Nephron progenitor cell (in vitro differentiated cells): ENCODE measurements at regions not wholly inside any gene's neighbourhood (a gene's known extent, or its start where the extent isn't known, plus 50 kb on each side); places are given as distances from the start of the nearest gene placed in this dataset.

Source experiments
- DNase-seq: peaks from one replicate; pipeline ENCODE4 v3.0.0; 2021
- H3K27ac Mint-ChIP-seq: 2 replicates; pipeline ENCODE4 v1.8.0; 2021; ENCODE audit warnings: mild to moderate bottlenecking, moderate library complexity, mixed read lengths
- H3K27me3 Mint-ChIP-seq: 2 replicates; pipeline ENCODE4 v1.8.0; 2021; ENCODE audit warnings: mild to moderate bottlenecking, low read depth, mixed read lengths; ENCODE audit not compliant: poor library complexity
- H3K36me3 Mint-ChIP-seq: 2 replicates; pipeline ENCODE4 v1.8.0; 2021; ENCODE audit warnings: low read depth, mixed read lengths
- H3K4me1 Mint-ChIP-seq: 2 replicates; pipeline ENCODE4 v1.8.0; 2021; ENCODE audit warnings: mixed read lengths
- H3K4me3 Mint-ChIP-seq: 2 replicates; pipeline ENCODE4 v1.8.0; 2021; ENCODE audit warnings: mild to moderate bottlenecking, moderate library complexity, mixed read lengths
- H3K9me3 Mint-ChIP-seq: 2 replicates; pipeline ENCODE4 v1.8.0; 2021; ENCODE audit warnings: mild to moderate bottlenecking, moderate library complexity, mixed read lengths
- TF ChIP-seq, protein P1 (sequence below): fragments of 200-600 bp; sonication (generic); IDR thresholded peaks from 2 replicates; pipeline ENCODE4 v1.5.0; 2021; ENCODE audit warnings: antibody characterized with exemption

DNA sequence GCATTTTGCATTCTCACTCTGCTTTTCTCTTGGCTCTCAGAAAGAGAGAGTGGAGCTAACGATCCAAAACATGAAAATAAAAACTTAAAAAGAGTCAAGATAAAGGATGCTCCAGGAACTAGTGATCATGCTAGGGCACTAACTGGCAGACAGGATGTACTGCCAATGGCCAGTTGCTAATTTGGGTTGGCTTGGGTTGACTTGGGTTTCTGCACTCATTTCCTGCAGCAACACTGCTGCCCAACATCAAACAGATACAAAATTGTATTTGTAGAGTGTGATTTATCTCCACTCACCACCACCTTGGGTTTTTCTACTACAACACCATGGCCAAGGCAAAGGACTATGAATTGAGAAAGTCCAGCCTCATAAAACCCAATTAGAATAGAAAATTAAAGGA is 662.3 kb upstream of the PTBP2 start:
- TF ChIP-seq, protein P1, sequence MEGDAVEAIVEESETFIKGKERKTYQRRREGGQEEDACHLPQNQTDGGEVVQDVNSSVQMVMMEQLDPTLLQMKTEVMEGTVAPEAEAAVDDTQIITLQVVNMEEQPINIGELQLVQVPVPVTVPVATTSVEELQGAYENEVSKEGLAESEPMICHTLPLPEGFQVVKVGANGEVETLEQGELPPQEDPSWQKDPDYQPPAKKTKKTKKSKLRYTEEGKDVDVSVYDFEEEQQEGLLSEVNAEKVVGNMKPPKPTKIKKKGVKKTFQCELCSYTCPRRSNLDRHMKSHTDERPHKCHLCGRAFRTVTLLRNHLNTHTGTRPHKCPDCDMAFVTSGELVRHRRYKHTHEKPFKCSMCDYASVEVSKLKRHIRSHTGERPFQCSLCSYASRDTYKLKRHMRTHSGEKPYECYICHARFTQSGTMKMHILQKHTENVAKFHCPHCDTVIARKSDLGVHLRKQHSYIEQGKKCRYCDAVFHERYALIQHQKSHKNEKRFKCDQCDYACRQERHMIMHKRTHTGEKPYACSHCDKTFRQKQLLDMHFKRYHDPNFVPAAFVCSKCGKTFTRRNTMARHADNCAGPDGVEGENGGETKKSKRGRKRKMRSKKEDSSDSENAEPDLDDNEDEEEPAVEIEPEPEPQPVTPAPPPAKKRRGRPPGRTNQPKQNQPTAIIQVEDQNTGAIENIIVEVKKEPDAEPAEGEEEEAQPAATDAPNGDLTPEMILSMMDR = no peak
- Mint-ChIP-seq H3K4me1 (no peaks in the 10 kb centered on the region), H3K4me3 (no peak overlapping the region), H3K27me3 (no peaks in the 10 kb centered on the region), H3K36me3 (peaks cover 6% of the 10 kb centered on the region), H3K27ac (no peak overlapping the region), H3K9me3 (peaks cover 33% of the 10 kb centered on the region)
- DNase-seq = no peak

GRCh38 chr1:96059736-96060135 is 661.8 kb upstream of the PTBP2 start:
- Mint-ChIP-seq H3K4me3 (no peak overlapping the region), H3K4me1 (no peaks in the 10 kb centered on the region), H3K27me3 (no peaks in the 10 kb centered on the region), H3K9me3 (peaks cover 28% of the 10 kb centered on the region), H3K36me3 (peaks cover 6% of the 10 kb centered on the region), H3K27ac (no peak overlapping the region)
- no peak for DNase-seq
- TF ChIP-seq, protein P1 = no peak

DNA sequence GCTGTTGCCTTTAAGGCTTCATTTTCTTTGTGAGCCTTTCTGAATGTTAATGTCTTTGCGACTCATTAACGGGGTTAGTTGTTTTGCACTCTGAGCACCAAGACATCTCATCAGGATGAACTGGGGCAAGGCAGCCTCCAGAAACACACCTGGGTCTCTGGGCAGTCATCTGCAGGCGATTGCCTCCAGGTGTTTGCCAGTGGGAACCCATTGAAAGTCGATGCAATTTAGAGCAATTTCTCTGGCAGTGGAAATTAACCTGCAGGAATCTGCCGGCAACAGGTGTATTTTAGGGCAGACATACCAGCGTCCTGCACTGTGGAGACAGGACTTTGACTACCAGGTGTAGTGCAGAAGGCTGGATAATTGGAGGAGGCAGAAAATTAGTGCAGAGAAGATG is 661.0 kb upstream of the PTBP2 start:
- H3K27ac Mint-ChIP-seq = no peak overlapping the region
- TF ChIP-seq, protein P1 = no peak
- no peak overlapping the region for H3K4me3 Mint-ChIP-seq
- no peaks in the 10 kb centered on the region for H3K27me3 Mint-ChIP-seq
- no peaks in the 10 kb centered on the region for H3K4me1 Mint-ChIP-seq
- no peak for DNase-seq
- peaks cover 25% of the 10 kb centered on the region for H3K9me3 Mint-ChIP-seq
- H3K36me3 Mint-ChIP-seq = peaks cover 6% of the 10 kb centered on the region

DNA sequence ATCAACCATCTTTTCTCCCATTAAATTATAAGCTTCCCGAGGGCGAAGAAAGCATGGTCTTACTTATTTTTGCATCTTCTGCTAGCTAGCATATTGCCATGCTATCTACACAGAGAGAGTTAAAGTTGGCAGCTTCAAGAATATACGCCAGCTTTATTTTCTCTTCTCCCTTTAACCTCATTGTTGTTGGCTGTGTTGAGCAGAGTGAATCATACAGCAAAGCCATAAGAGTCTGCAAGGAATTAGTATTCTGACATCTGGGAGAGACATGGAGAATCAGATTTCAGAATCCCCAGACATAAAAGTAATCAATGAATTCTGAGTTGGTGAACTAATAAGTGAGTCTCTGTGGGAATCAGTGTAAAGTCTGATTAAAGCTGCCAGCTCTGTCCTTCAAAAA is 649.6 kb upstream of the PTBP2 start:
- Mint-ChIP-seq H3K27me3 (no peaks in the 10 kb centered on the region), H3K36me3 (no peaks in the 10 kb centered on the region), H3K9me3 (no peaks in the 10 kb centered on the region), H3K4me3 (no peak overlapping the region), H3K27ac (no peak overlapping the region), H3K4me1 (no peaks in the 10 kb centered on the region)
- TF ChIP-seq, protein P1 = no peak
- no peak for DNase-seq

DNA sequence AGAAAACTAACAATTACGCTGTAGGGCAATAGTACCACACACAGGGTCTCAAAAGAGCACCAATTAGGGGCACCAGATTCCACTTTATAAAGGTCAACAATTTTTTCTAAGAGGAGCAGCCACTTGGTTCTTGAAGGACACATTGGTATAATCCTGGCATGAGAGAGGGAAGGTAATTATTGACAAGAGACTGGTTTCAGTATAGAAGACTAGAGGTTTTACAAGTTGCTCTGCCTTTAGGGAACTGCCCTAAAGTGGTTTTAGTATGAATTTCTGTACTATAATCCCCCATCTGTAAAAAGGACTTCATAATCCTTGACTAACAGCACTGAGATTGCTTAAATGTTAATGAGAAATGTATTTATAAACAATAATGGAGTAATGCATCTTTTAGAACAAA is 648.5 kb upstream of the PTBP2 start:
- Mint-ChIP-seq H3K27ac (no peak overlapping the region), H3K27me3 (no peaks in the 10 kb centered on the region), H3K9me3 (no peaks in the 10 kb centered on the region), H3K4me3 (no peak overlapping the region), H3K4me1 (no peaks in the 10 kb centered on the region), H3K36me3 (no peaks in the 10 kb centered on the region)
- no peak for DNase-seq
- TF ChIP-seq, protein P1 = no peak

DNA sequence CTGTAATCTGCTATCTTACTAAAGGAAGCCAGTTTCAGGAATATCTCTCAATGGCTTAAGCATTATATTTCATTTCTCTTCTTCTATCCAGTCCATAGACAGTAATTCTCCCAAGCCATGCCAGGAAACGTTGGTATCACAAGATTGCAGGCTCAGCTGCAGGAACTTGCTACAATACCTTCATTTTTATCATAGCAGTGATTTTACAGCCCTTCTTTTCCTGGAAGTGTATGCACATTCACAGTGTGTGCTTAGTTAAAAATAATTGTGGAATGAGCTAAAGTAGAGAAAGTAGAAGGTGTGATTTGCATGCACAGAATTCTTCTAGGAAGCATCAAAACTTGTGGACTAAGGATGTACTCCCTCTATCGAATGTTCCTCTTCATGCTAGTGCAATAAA is 647.2 kb upstream of the PTBP2 start:
- H3K9me3 Mint-ChIP-seq = no peaks in the 10 kb centered on the region
- no peak overlapping the region for H3K27ac Mint-ChIP-seq
- no peak overlapping the region for H3K4me3 Mint-ChIP-seq
- H3K4me1 Mint-ChIP-seq = no peaks in the 10 kb centered on the region
- DNase-seq = no peak
- no peaks in the 10 kb centered on the region for H3K36me3 Mint-ChIP-seq
- TF ChIP-seq, protein P1 = no peak
- H3K27me3 Mint-ChIP-seq = no peaks in the 10 kb centered on the region
